ENCODE measurements at regions not wholly inside any gene's neighbourhood (a gene's known extent, or its start where the extent isn't known, plus 50 kb on each side); places are given as distances from the start of the nearest gene placed in this dataset.

DNA sequence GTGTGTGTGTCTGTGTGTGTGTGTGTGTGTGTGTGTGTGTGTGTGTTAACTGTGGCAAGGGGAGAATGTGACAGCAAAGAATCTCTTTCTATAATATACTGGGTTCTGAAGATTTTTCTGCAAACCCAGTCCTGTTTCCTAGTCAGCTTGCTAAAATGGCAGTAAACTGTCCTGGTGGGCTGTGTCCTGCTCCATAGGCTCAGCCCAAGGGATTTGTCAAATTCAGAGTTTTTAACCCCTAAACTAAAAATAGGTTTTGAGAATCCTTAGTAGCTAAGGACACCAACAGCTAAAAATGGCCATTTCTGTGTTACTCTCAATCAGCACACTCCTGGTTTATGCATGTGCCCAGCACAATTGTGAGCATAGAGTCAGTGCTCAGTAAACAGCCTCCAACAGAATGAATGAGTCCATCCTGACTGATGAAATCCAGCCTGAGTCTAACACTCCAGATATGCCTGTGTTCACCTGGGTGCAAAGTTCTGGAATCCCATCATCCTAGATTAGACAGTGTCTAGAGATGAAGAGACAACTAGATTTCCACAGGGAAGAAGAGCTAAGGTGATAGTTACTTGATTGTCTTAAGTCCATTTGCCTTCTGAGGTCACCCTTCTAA lies 192.6 kb downstream of the TTC6 start:
- TF ChIP-seq EZH2 (IDR thresholded peaks at IDR 0.05; ENCODE audit: insufficient read depth, low read length), result no peak
- TF ChIP-seq, protein P1, sequence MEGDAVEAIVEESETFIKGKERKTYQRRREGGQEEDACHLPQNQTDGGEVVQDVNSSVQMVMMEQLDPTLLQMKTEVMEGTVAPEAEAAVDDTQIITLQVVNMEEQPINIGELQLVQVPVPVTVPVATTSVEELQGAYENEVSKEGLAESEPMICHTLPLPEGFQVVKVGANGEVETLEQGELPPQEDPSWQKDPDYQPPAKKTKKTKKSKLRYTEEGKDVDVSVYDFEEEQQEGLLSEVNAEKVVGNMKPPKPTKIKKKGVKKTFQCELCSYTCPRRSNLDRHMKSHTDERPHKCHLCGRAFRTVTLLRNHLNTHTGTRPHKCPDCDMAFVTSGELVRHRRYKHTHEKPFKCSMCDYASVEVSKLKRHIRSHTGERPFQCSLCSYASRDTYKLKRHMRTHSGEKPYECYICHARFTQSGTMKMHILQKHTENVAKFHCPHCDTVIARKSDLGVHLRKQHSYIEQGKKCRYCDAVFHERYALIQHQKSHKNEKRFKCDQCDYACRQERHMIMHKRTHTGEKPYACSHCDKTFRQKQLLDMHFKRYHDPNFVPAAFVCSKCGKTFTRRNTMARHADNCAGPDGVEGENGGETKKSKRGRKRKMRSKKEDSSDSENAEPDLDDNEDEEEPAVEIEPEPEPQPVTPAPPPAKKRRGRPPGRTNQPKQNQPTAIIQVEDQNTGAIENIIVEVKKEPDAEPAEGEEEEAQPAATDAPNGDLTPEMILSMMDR (IDR thresholded peaks at IDR 0.05; ENCODE audit: insufficient read depth, low read depth, low read length), result no peak

Measured in astrocyte (in vitro differentiated cells and primary cell).